ENCODE measurements at regions not wholly inside any gene's neighbourhood (a gene's known extent, or its start where the extent isn't known, plus 50 kb on each side); places are given as distances from the start of the nearest gene placed in this dataset.

DNA sequence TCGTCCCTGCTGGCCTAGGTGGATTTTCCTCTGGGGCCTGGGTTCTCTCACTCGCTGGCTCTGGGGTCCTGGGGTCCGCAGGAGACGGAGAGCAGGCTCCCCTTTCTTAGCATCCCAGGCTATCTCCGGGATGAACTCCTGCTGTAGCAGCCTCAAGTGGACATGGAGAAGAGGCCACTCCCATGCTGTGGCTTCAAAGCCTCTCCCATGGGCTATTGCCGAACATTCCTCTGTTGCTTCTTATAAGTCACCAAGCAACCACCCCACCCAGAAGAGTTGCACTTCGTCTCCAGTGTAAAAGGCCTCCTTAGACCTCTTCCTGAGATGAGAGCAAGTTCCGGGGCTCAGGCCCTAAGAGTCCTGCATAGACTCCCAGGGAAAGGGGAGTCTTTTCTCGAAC lies 124.0 kb upstream of the RCN1 start:
- H3K27me3 Mint-ChIP-seq = peaks cover 2 to 4% of the 10 kb centered on the region in 2 donors
- H3K36me3 Mint-ChIP-seq = no peaks in the 10 kb centered on the region
- Histone ChIP-seq H3K27me3 (replicated peaks in 1 of 2; ENCODE audit: control insufficient read depth in 2 of 2, extremely low read depth in 1 of 2, insufficient read depth in 2 of 2, low read length in 1 of 2) (no peaks in the 10 kb centered on the region), H3K4me3 (ENCODE audit: control insufficient read depth in 1 of 2, extremely low read depth in 1 of 2, low read length in 1 of 2) (no peak overlapping the region), H3K36me3 (ENCODE audit: control insufficient read depth in 2 of 2, extremely low read depth in 1 of 2, insufficient read depth in 1 of 2, low read length in 1 of 2) (no peaks in the 10 kb centered on the region), H3K4me1 (ENCODE audit: control insufficient read depth in 1 of 2, extremely low read depth in 1 of 2, insufficient read depth in 2 of 2, low read length in 2 of 2) (no peaks in the 10 kb centered on the region), H3K27ac (ENCODE audit: low read length) (no peak overlapping the region), H3K9me3 (no peaks in the 10 kb centered on the region)
- POLR2A ChIA-PET = no interaction called here
- ATAC-seq (replicated peaks in 1 of 4) (no peak), DNase-seq (no peak)
- CTCF ChIA-PET = interaction anchor here in 1 of 2 donors (2.1 kb wide), 1 partner anchor 9 kb away, joined by 5 read pairs; no protein-coding TSS in a partner anchor
- no peaks in the 10 kb centered on the region for H3K4me1 Mint-ChIP-seq
- H3K27ac Mint-ChIP-seq = no peak overlapping the region
- H3K9me3 Mint-ChIP-seq = no peaks in the 10 kb centered on the region
- no peak overlapping the region for H3K4me3 Mint-ChIP-seq
- 74% methylated on average over 9 of the region's 9 CpGs for WGBS (ENCODE audit: insufficient coverage)

DNA sequence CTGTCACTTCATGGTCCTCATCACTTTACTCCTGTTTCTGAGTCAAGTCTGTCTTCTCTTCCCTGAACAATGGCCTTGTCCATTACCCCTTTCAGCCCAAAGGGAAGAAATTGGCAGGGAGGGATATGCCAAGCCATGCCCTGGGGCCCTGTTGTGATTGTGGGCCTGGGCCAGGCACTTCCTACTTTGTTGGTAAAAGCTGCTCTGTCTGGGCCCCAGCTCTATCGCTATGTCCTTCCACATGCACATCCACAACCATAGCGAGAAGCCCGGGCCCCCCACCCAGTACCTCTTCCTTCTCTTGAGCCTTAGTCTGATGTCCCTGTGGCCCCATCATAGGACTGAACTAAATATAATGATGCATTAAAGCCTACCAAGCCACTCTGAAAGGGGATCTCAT lies 126.7 kb upstream of the RCN1 start:
- WGBS (ENCODE audit: insufficient coverage) = 94% methylated on average over 3 of the region's 3 CpGs
- H3K9me3 Mint-ChIP-seq = no peaks in the 10 kb centered on the region
- no peak overlapping the region for H3K27ac ChIP-seq (ENCODE audit: low read length)
- no peak overlapping the region for H3K4me3 ChIP-seq (ENCODE audit: control insufficient read depth in 1 of 2, extremely low read depth in 1 of 2, low read length in 1 of 2)
- H3K4me1 Mint-ChIP-seq = no peaks in the 10 kb centered on the region
- ChIA-PET POLR2A (no interaction called here), CTCF (no interaction called here)
- no peaks in the 10 kb centered on the region for H3K36me3 Mint-ChIP-seq
- no peak for ATAC-seq (replicated peaks in 1 of 4)
- no peak overlapping the region for H3K4me3 Mint-ChIP-seq
- H3K36me3 ChIP-seq (ENCODE audit: control insufficient read depth in 2 of 2, extremely low read depth in 1 of 2, insufficient read depth in 1 of 2, low read length in 1 of 2) = no peaks in the 10 kb centered on the region
- no peak overlapping the region for H3K27ac Mint-ChIP-seq
- H3K4me1 ChIP-seq (ENCODE audit: control insufficient read depth in 1 of 2, extremely low read depth in 1 of 2, insufficient read depth in 2 of 2, low read length in 2 of 2) = no peaks in the 10 kb centered on the region
- H3K27me3 Mint-ChIP-seq = peaks cover 0 to 2% of the 10 kb centered on the region in 2 donors
- no peaks in the 10 kb centered on the region for H3K27me3 ChIP-seq (replicated peaks in 1 of 2; ENCODE audit: control insufficient read depth in 2 of 2, extremely low read depth in 1 of 2, insufficient read depth in 2 of 2, low read length in 1 of 2)
- no peak for DNase-seq
- no peaks in the 10 kb centered on the region for H3K9me3 ChIP-seq

GRCh38 chr11:31960126-31960525 lies 130.7 kb upstream of the RCN1 start:
- no peaks in the 10 kb centered on the region for H3K9me3 ChIP-seq
- ChIA-PET CTCF (interaction anchor here in 1 of 2 donors (0.7 kb wide), 2 partner anchors 536 to 723 kb away, joined by 3 to 4 read pairs; no protein-coding TSS in a partner anchor), POLR2A (interaction anchor here in 1 of 2 donors (0.7 kb wide), 1 partner anchor 89 kb away, joined by 3 read pairs; no protein-coding TSS in a partner anchor)
- ATAC-seq (replicated peaks in 1 of 4) (no peak), DNase-seq (no peak)
- H3K4me3 ChIP-seq (ENCODE audit: control insufficient read depth in 1 of 2, extremely low read depth in 1 of 2, low read length in 1 of 2) = no peak overlapping the region
- Mint-ChIP-seq H3K4me1 (peaks cover 0 to 4% (median 0%) of the 10 kb centered on the region in 3 donors), H3K36me3 (no peaks in the 10 kb centered on the region), H3K27ac (no peak overlapping the region), H3K4me3 (no peak overlapping the region), H3K27me3 (no peaks in the 10 kb centered on the region), H3K9me3 (no peaks in the 10 kb centered on the region)
- 80% methylated on average over 1 of the region's 4 CpGs for WGBS (ENCODE audit: insufficient coverage)
- no peaks in the 10 kb centered on the region for H3K4me1 ChIP-seq (ENCODE audit: control insufficient read depth in 1 of 2, extremely low read depth in 1 of 2, insufficient read depth in 2 of 2, low read length in 2 of 2)
- no peaks in the 10 kb centered on the region for H3K36me3 ChIP-seq (ENCODE audit: control insufficient read depth in 2 of 2, extremely low read depth in 1 of 2, insufficient read depth in 1 of 2, low read length in 1 of 2)
- no peak overlapping the region for H3K27ac ChIP-seq (ENCODE audit: low read length)
- H3K27me3 ChIP-seq (replicated peaks in 1 of 2; ENCODE audit: control insufficient read depth in 2 of 2, extremely low read depth in 1 of 2, insufficient read depth in 2 of 2, low read length in 1 of 2) = no peaks in the 10 kb centered on the region

GRCh38 chr11:31959716-31960115 lies 131.2 kb upstream of the RCN1 start:
- DNase-seq (no peak), ATAC-seq (replicated peaks in 1 of 4) (no peak)
- 94% methylated on average over 2 of the region's 6 CpGs for WGBS (ENCODE audit: insufficient coverage)
- Mint-ChIP-seq H3K27me3 (no peaks in the 10 kb centered on the region), H3K27ac (no peak overlapping the region), H3K9me3 (no peaks in the 10 kb centered on the region), H3K36me3 (no peaks in the 10 kb centered on the region), H3K4me1 (peaks cover 0 to 4% (median 0%) of the 10 kb centered on the region in 3 donors), H3K4me3 (no peak overlapping the region)
- Histone ChIP-seq H3K4me3 (ENCODE audit: control insufficient read depth in 1 of 2, extremely low read depth in 1 of 2, low read length in 1 of 2) (no peak overlapping the region), H3K27me3 (replicated peaks in 1 of 2; ENCODE audit: control insufficient read depth in 2 of 2, extremely low read depth in 1 of 2, insufficient read depth in 2 of 2, low read length in 1 of 2) (no peaks in the 10 kb centered on the region), H3K36me3 (ENCODE audit: control insufficient read depth in 2 of 2, extremely low read depth in 1 of 2, insufficient read depth in 1 of 2, low read length in 1 of 2) (no peaks in the 10 kb centered on the region), H3K27ac (ENCODE audit: low read length) (no peak overlapping the region), H3K9me3 (no peaks in the 10 kb centered on the region), H3K4me1 (ENCODE audit: control insufficient read depth in 1 of 2, extremely low read depth in 1 of 2, insufficient read depth in 2 of 2, low read length in 2 of 2) (no peaks in the 10 kb centered on the region)
- POLR2A ChIA-PET = no interaction called here
- CTCF ChIA-PET = no interaction called here

- no peaks in the 10 kb centered on the region for H3K27me3 Mint-ChIP-seq
- WGBS (ENCODE audit: insufficient coverage) = 34% methylated on average over 5 of the region's 15 CpGs
- no peak overlapping the region for H3K27ac Mint-ChIP-seq
- no peak overlapping the region for H3K4me3 Mint-ChIP-seq
- DNase-seq (peak in 33 of 35 experiments; percentile 2 to 63 (median 28)), ATAC-seq (replicated peaks in 1 of 4) (no peak)
- H3K4me1 ChIP-seq (ENCODE audit: control insufficient read depth in 1 of 2, extremely low read depth in 1 of 2, insufficient read depth in 2 of 2, low read length in 2 of 2) = no peaks in the 10 kb centered on the region
- no peaks in the 10 kb centered on the region for H3K9me3 ChIP-seq
- no peaks in the 10 kb centered on the region for H3K36me3 Mint-ChIP-seq
- H3K27me3 ChIP-seq (replicated peaks in 1 of 2; ENCODE audit: control insufficient read depth in 2 of 2, extremely low read depth in 1 of 2, insufficient read depth in 2 of 2, low read length in 1 of 2) = peaks cover 0 to 3% of the 10 kb centered on the region in 2 experiments
- POLR2A ChIA-PET = no interaction called here
- no peak overlapping the region for H3K4me3 ChIP-seq (ENCODE audit: control insufficient read depth in 1 of 2, extremely low read depth in 1 of 2, low read length in 1 of 2)
- no peaks in the 10 kb centered on the region for H3K9me3 Mint-ChIP-seq
- H3K4me1 Mint-ChIP-seq = peaks cover 0 to 4% (median 0%) of the 10 kb centered on the region in 3 donors
- CTCF ChIA-PET = interaction anchor here (0.6 to 2.5 kb wide), 13 partner anchors 8 to 721 kb away, joined by 3 to 19 read pairs (median 4); no protein-coding TSS in a partner anchor
- H3K27ac ChIP-seq (ENCODE audit: low read length) = no peak overlapping the region
- no peaks in the 10 kb centered on the region for H3K36me3 ChIP-seq (ENCODE audit: control insufficient read depth in 2 of 2, extremely low read depth in 1 of 2, insufficient read depth in 1 of 2, low read length in 1 of 2)
Measured at GRCh38 chr11:31958076-31958735, 132.7 kb upstream of the RCN1 start.

DNA sequence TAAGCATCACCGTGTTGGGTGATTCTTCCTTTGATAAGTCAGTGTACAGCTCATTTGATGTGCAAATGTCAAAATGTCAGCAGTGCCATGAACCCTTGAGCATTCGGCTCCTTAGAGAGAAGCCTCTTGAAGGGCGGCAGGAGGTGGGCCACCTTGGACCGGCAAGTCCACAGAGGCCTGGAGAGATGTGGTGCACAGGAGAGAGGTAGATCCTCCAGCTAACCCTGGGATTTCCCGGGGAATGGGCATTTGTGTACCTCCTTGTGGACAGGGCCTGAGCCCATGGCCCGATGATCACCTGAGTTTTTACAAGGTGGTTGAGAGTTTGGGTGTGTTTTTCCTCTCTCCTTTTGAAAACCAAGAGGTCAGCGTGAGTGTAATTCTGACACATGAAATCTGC lies 133.2 kb upstream of the RCN1 start:
- WGBS (ENCODE audit: insufficient coverage) = 60% methylated on average over 2 of the region's 7 CpGs
- DNase-seq = no peak
- Mint-ChIP-seq H3K9me3 (no peaks in the 10 kb centered on the region), H3K4me1 (peaks cover 0 to 4% (median 0%) of the 10 kb centered on the region in 3 donors), H3K27me3 (no peaks in the 10 kb centered on the region), H3K27ac (no peak overlapping the region), H3K4me3 (no peak overlapping the region), H3K36me3 (no peaks in the 10 kb centered on the region)
- no peaks in the 10 kb centered on the region for H3K4me1 ChIP-seq (ENCODE audit: control insufficient read depth in 1 of 2, extremely low read depth in 1 of 2, insufficient read depth in 2 of 2, low read length in 2 of 2)
- ChIA-PET POLR2A (no interaction called here), CTCF (interaction anchor here (0.5 to 2.5 kb wide), 9 partner anchors 10 to 793 kb away, joined by 3 to 19 read pairs (median 4); no protein-coding TSS in a partner anchor)
- H3K4me3 ChIP-seq (ENCODE audit: control insufficient read depth in 1 of 2, extremely low read depth in 1 of 2, low read length in 1 of 2) = no peak overlapping the region
- H3K27me3 ChIP-seq (replicated peaks in 1 of 2; ENCODE audit: control insufficient read depth in 2 of 2, extremely low read depth in 1 of 2, insufficient read depth in 2 of 2, low read length in 1 of 2) = peaks cover 0 to 3% of the 10 kb centered on the region in 2 experiments
- no peak for ATAC-seq (replicated peaks in 1 of 4)
- H3K27ac ChIP-seq (ENCODE audit: low read length) = no peak overlapping the region
- no peaks in the 10 kb centered on the region for H3K9me3 ChIP-seq
- no peaks in the 10 kb centered on the region for H3K36me3 ChIP-seq (ENCODE audit: control insufficient read depth in 2 of 2, extremely low read depth in 1 of 2, insufficient read depth in 1 of 2, low read length in 1 of 2)

All from T-cell (primary cell).